Medulla oblongata (tissue), 1 donor: ENCODE measurements at regions not wholly inside any gene's neighbourhood (a gene's known extent, or its start where the extent isn't known, plus 50 kb on each side); places are given as distances from the start of the nearest gene placed in this dataset.
A peak's percentile ranks its signal among the peaks of the same experiment; 100 is the strongest.

Source experiments
- DNase-seq: peaks from one replicate; pipeline ENCODE4 v3.0.0-alpha.2; 2015; ENCODE audit errors: extremely low spot score

- DNase-seq, result no peak
These were observed 134.0 kb upstream of the PHACTR1 start for GRCh38 chr6:12582421-12583110.

- no peak for DNase-seq
These were observed 131.7 kb upstream of the PHACTR1 start for GRCh38 chr6:12584631-12585405.

DNA sequence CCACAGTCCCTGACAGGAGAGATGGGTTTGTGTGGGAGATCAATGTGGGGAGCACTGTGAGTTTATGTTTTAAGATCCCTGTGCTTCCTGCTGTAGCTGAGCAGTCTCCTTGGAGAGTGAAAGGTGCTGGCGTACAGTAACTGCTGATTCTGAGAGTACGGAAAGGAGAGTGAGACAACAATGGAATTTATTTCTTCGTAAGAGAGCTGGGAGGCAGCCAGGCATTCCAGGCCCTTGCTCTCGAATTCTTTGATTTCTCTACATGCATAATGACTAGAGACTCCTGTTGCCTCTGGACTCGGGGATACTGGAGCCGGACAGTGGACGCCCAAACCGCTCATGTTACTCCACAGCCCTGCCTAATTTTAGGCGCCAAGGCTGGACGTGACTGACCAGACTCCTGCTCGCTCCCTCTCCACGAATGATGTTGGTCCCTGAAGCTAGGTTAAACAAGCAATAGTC lies 131.0 kb upstream of the PHACTR1 start:
- no peak for DNase-seq

DNA sequence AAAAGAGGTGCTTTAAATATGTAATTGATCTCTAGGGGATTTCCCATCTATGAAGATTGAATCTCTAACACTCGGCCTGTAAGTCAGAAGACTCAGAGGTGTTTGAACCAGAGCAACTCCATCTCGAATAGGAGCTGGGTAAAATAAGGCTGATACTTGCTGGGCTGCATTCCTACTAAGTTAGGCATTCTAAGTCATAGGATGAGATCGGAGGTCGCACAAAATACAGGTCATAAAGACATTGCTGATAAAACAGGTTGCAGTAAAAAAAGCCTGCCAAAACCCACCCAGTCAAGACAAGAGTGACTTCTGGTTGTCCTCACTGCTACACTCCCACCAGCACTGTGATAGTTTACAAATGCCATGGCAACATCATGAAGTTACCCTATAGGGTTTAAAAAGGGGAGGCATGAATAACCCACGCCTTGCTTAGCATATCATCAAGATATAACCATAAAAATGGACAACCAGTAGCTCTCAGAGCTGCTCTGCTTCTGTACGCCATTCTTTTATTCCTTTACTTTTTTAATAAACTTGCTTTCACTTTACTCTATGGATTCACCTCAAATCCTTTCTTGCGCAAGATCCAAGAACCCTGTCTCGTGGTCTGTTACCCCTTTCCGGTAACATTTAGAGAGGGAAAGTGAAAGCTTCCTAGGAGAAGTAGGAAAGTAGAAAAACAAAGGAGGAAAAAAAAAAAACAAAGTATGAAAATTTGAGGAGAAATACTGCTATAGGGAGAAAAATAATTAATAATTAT lies 129.7 kb upstream of the PHACTR1 start:
- no peak for DNase-seq

DNA sequence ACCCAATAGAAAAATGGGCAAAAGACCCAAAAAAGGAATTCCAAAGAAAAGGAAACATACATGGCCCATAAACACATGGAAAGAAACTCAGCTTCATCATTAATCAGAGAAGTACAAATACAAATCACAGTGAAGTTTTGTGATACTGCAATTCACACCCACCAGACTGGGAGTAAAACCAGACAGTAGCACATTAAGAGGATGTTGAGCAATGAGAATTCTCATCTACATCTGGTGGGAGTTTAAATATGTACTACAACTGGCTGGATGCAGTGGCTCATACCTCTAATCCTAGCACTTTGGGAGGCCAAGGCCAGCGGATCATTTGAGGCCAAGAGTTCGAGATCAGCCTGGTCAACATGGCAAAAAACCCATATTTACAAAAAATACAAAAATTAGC lies 125.7 kb upstream of the PHACTR1 start:
- DNase-seq, result no peak

DNA sequence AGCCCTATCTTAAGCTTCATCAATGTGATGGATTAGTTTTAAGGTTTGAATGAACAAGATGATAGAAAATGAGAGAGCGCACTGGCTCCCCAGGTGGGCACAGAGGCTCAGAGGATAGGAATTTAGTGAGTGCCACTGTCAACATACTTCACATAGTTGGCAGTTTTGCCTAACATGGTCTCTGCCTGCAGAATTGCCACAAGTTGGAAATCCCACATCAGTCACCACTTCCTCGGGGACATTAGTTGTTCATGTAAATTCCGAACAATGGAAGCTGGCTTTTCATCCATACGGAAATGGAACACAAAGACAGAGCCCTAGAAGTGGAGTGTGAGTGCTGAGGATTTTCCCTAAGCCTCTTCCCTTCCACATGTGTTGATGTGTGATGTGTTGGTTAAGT lies 123.9 kb upstream of the PHACTR1 start:
- no peak for DNase-seq

DNA sequence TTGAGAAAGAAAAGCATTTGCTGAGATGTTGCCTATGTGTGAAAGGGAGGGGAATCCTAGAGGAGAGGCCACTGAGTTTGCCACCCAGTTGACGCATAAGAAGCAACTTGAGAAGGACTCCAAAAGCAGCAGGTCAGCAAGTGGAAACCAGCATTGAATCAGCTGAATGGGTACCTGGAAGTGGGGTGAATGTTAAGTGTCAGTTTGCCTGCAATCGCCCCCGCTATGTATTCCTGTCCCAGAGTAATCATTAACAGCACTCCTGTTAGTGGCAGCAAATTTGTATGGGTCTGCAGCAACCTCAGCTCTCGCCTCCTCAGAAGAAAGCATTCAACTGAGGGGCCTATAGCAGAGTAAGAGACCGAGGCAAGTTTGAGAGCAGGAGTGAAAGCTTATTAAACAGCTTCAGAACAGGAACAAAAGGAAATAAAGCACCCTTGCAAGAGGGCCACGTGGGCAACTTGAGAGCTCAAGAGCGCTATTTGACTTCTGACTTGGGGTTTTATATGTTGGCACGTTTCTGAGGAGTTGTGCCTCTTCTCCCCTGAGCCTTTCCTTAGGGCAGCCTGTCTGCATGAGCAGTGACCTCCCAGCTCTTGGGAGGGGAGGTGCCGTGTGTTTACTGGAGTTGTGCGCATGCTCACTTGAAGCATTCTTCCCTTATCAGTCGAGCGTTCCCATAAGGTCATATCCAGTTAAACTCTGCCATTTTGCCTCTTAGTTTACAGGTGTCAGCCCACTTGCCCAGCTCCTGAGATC lies 122.6 kb upstream of the PHACTR1 start:
- no peak for DNase-seq

DNA sequence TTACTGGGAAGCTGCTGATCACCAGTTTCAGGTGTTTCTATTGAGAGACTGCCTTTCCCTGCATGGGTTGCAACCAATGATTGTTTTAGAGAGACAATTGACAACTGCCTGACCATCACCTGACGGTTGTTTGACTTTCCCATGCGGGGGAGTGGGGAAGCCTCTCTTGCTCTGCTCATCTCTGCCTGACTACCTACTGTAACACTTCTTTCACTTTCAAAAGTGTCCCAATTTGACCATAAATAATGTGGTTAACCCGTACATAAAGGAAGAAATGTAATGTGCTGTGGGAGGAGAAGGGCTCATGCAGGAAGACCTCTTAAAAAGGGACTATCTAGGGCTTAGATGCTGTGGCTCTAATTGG lies 122.1 kb upstream of the PHACTR1 start:
- DNase-seq, result no peak

DNA sequence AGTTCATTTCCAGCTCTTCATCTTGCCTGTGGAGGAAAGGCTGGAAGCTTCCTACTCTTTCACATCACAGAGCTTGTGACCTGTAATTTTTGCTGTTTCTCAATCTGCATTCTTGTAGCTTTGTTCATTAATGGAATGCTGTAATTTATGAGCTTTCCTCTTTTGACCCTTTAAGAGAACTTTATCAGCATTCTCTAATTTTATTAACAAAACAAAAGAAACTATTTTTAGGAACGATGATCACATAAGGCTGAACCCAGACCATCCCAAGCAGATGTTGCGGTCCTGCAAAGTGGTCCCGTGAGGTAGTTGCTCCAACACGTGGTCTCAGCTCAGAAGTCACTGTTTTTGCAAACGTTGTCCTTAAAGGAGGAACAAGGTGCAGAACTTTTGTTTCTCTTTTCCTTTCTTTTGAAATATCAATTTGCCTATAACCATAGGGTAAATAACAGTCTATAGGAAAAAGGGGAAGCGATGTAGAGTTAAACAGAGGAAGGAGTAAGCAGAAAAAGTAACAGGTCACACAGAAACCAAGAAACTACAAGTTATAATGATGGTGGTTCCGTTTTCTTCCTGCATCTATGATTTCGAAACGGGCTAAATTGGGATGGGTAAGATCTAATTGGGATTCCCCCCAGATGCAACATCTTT lies 121.3 kb upstream of the PHACTR1 start:
- peak; percentile 37 for DNase-seq

DNA sequence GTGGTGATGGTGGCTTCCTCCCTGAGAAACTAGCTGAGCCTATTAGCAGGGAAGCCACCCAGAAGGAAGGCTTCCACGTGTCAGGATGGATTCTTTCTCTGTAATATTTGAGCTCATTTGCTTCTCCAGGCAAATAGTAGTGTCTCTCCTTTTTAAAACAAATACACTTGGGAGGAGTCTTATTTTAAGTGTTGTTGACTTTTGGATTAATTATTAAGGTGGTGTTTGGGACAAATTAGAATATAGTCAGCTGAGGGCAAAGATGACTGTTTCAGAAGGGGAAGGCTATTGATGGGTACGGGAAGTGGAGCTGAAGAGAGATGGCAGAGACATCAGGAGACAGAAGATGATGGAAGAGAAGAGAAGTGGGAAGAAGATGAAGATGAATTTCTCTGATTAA lies 119.8 kb upstream of the PHACTR1 start:
- no peak for DNase-seq

GRCh38 chr6:12598919-12599318 lies 117.6 kb upstream of the PHACTR1 start:
- no peak for DNase-seq

DNA sequence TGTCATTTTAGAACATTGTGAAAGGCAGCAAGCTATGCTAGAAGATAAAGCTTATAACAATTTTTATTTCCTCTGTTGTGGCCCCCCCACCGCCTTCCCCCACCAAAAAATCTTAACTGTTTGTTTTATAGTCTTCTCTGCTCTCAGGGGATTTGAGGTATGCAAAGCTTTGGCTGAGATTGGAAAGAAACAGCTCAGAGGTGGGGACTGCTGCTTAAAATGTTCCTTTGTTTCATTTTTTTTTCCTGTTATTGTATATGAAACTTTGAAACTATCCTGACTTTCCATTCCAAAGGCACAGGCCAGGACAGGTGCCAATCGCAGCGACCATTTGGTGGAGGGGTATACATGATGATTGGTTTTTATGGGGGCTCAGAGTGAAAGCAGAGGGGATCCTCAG lies 114.7 kb upstream of the PHACTR1 start:
- DNase-seq, result no peak

GRCh38 chr6:12602342-12602741 lies 114.2 kb upstream of the PHACTR1 start:
- DNase-seq, result no peak

DNA sequence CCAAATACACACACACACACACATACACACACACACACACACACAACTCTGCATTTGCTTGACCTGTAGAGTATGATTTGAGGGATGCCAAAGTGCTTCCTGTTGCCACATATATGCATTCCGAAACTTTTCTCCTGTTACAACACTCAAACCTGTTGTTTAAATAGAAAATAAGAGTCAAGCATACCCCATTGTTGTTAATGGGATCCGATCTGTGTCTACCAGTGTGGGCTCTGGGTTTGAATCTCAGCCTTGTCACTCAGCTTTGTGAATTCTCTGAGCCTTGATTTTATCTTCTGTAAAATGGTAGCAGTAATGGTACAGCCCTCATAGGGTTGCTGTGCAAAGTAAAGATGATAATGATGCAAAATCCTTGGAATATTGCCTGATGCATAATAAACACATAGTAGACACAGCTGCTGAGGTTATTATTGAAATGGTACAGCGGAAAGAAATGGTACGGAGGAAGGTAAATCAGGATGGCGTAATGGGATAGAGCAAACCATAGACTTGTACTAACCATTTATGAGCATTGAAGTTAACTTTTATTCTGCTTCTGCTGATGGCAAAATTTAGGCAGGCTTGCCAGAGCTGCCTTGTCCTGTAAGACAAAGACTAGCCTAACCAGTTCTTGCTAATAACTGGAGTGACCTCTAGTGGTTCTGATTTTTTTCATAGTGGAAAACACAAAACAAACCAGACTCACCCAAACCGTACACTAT lies 113.5 kb upstream of the PHACTR1 start:
- peak; percentile 53 for DNase-seq

- DNase-seq, result no peak
These were observed 112.9 kb upstream of the PHACTR1 start for GRCh38 chr6:12603673-12604049.

DNA sequence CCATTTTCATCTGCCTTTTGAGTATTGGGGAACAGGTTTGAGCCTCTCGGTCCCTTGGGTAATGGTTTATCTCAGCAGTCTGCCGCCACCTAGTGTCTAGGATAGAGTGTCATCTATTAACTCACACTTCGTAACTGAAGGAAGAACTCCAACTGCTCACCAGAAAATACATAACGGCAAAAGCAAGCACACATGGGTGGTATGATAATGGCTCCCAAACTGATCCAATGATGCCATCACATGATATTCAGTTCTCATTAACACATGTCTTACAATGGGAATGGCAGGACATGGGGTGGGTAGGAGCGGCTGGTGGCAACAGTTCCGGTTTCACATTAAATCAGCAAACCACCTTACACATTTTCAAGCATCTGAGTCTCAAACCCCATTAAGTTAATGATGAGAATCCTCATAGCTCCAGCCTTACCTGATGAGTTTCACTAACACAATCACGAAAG lies 110.7 kb upstream of the PHACTR1 start:
- peak; percentile 82 for DNase-seq

DNA sequence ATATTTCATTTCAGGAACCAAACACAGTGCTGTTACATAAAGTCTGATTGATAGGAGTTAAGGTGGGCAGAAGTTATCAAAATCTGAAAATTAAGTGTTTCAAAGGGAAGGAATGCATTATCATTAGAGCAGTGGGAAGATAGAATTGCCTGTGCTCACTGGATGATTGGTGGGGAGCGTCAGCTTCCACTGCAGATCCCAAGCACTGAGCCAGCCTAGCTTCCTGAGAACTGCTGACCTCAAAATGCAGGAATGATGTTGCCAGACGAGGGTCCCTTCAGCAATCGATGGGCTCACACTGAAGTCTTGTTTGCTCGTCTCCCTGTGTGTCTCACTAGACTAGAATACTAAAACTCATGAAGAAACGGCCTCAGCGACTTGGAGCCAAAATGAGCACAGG lies 110.0 kb upstream of the PHACTR1 start:
- no peak for DNase-seq

- peak; percentile 48 for DNase-seq
These were observed 108.3 kb upstream of the PHACTR1 start for GRCh38 chr6:12608016-12608860.

DNA sequence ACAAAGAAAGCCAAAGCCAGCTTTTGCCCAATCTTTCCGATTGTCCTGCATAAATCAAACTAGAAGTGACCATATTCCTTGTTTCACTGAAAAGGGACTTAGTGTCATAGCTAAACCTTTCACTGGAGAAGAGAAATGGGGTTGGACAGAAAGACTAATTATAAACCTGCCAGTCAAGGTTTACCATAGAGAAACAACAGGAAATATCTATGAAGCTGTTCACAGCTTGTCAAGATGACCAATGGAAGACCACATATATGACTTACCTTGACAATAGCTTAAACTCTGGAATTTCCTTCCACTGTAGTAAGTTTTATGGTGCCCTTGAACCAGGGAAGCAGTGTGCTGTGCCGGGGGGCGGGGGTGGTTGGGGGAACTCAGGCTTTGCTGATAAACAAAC lies 107.7 kb upstream of the PHACTR1 start:
- DNase-seq, result peak; percentile 7

GRCh38 chr6:12609751-12610150 lies 106.8 kb upstream of the PHACTR1 start:
- DNase-seq, result no peak
